ENCODE measurements at regions not wholly inside any gene's neighbourhood (a gene's known extent, or its start where the extent isn't known, plus 50 kb on each side); places are given as distances from the start of the nearest gene placed in this dataset.
A peak's percentile ranks its signal among the peaks of the same experiment; 100 is the strongest.
"Not testable (repeated sequence)": the region's sequence is repeated elsewhere in the genome, so short reads cannot be mapped to it uniquely, and the experiment has no call there.

- peak in 1 of 5 donors; percentile 2 for DNase-seq
- H3K9me3 ChIP-seq; H3K4me1 ChIP-seq (ENCODE audit: insufficient read depth); intact Hi-C loops (cut with DNase I); H3K27ac ChIP-seq; H3K36me3 ChIP-seq; H3K4me3 ChIP-seq; H3K27me3 ChIP-seq: not testable (repeated sequence)
- 59 to 80% (median 79%) methylated on average over 2 to 4 of the region's 5 CpGs for WGBS, 3 donors
Observed at GRCh38 chr5:70307064-70307463, 108.1 kb upstream of the GTF2H2C_2 start.
